Panc1 (cell line): ENCODE measurements at regions not wholly inside any gene's neighbourhood (a gene's known extent, or its start where the extent isn't known, plus 50 kb on each side); places are given as distances from the start of the nearest gene placed in this dataset.
"Not testable (repeated sequence)": the region's sequence is repeated elsewhere in the genome, so short reads cannot be mapped to it uniquely, and the experiment has no call there.

ENCODE experiments used
- ATAC-seq: fragments of 200-7000 bp; cut with Tn5 transposase; 2 replicates; pipeline ENCODE4 v1.9.1; 2020; ENCODE audit warnings: mild to moderate bottlenecking, moderate library complexity
- BruUV-seq: library from RNA; stranded (reverse); fragments of 400-500 nt; replicated peaks from 2 replicates; lab custom pipeline; 2021; lab: Mats Ljungman, UMichigan
- CTCF ChIA-PET: fragments of 300-600 bp; sonication (Branson Sonifier 250); formaldehyde crosslinking; loops from one replicate; lab custom pipeline; 2022; ENCODE audit warnings: antibody characterized with exemption; lab: Charles Lee
- POLR2A ChIA-PET: fragments of 300-600 bp; sonication (Branson Sonifier 250); formaldehyde crosslinking; loops from one replicate; lab custom pipeline; 2022; ENCODE audit warnings: antibody characterized with exemption; lab: Charles Lee
- DNase-seq: peaks from one replicate; pipeline ENCODE4 v3.0.0-alpha.2; 2010; ENCODE audit warnings: low read depth, low spot score
- H3K27ac ChIP-seq: 2 replicates; pipeline ENCODE4 v1.5.1; 2011; ENCODE audit warnings: mild to moderate bottlenecking, low read length, inconsistent platforms
- H3K27me3 ChIP-seq: fragments of 200-500 bp; sonication (Bioruptor generic); 2 replicates; pipeline ENCODE4 v1.6.0; 2014; ENCODE audit warnings: low read length, inconsistent platforms; ENCODE audit not compliant: control insufficient read depth, insufficient read depth
- H3K36me3 ChIP-seq: fragments of 200-500 bp; sonication (Bioruptor generic); 2 replicates; pipeline ENCODE4 v1.5.1; 2014; ENCODE audit warnings: inconsistent platforms, mild to moderate bottlenecking, low read length, moderate library complexity; ENCODE audit not compliant: control insufficient read depth, insufficient read depth
- H3K4me1 ChIP-seq: 2 replicates; pipeline ENCODE4 v1.5.1; 2011; ENCODE audit warnings: inconsistent platforms, mild to moderate bottlenecking, low read length, moderate library complexity; ENCODE audit not compliant: control insufficient read depth, insufficient read depth
- H3K4me3 ChIP-seq, 2 experiments: 2 replicates each; pipeline ENCODE4 v1.5.1; 2011 to 2012; ENCODE audit warnings: low read depth in 2 of 2, low read length in 2 of 2, mild to moderate bottlenecking in 2 of 2, inconsistent platforms in 1 of 2, moderate library complexity in 1 of 2
- H3K9me3 ChIP-seq: fragments of 200-500 bp; sonication (Bioruptor generic); 2 replicates; pipeline ENCODE4 v1.5.1; 2014; ENCODE audit warnings: low read depth, mild to moderate bottlenecking, inconsistent platforms, low read length, moderate library complexity; ENCODE audit not compliant: control insufficient read depth, insufficient read depth
- POLR2AphosphoS5 ChIP-seq: IDR thresholded peaks from 2 replicates; pipeline ENCODE4 v1.6.1; 2012; ENCODE audit warnings: mild to moderate bottlenecking, low read depth, low read length, moderate library complexity
- REST ChIP-seq, 2 experiments: IDR thresholded peaks; 2 replicates each; pipeline ENCODE4 v1.6.1; 2011 to 2012; ENCODE audit warnings: low read depth in 2 of 2, control low read depth in 1 of 2, low read length in 1 of 2, mild to moderate bottlenecking in 1 of 2, moderate library complexity in 1 of 2; ENCODE audit not compliant: insufficient read depth in 1 of 2
- SIN3A ChIP-seq: IDR thresholded peaks from 2 replicates; pipeline ENCODE4 v1.6.1; 2012; ENCODE audit warnings: low read depth, mild to moderate bottlenecking, low read length, moderate library complexity, borderline replicate concordance; ENCODE audit not compliant: insufficient read depth
- TCF7L2 ChIP-seq: IDR thresholded peaks from 2 replicates; pipeline ENCODE4 v1.6.1; 2011; ENCODE audit warnings: mild to moderate bottlenecking, low read depth, low read length, inconsistent platforms
- in situ Hi-C: cut with HindIII; loops from 2 replicates; pipeline ENCODE4 v1.10.0; 2016; ENCODE audit warnings: low sequenced_read_pairs, low pct_unique_long_range_greater_than_20kb
- intact Hi-C: fragments of 100-400 bp; cut with micrococcal nuclease; formaldehyde crosslinking; loops from one replicate; pipeline ENCODE4 v1.10.0; 2022; ENCODE audit not compliant: unreplicated experiment
- TF ChIP-seq, protein P1 (sequence below): fragments of 450-650 bp; IDR thresholded peaks from 2 replicates; pipeline ENCODE4 v1.5.1; 2017; ENCODE audit warnings: mild to moderate bottlenecking

DNA sequence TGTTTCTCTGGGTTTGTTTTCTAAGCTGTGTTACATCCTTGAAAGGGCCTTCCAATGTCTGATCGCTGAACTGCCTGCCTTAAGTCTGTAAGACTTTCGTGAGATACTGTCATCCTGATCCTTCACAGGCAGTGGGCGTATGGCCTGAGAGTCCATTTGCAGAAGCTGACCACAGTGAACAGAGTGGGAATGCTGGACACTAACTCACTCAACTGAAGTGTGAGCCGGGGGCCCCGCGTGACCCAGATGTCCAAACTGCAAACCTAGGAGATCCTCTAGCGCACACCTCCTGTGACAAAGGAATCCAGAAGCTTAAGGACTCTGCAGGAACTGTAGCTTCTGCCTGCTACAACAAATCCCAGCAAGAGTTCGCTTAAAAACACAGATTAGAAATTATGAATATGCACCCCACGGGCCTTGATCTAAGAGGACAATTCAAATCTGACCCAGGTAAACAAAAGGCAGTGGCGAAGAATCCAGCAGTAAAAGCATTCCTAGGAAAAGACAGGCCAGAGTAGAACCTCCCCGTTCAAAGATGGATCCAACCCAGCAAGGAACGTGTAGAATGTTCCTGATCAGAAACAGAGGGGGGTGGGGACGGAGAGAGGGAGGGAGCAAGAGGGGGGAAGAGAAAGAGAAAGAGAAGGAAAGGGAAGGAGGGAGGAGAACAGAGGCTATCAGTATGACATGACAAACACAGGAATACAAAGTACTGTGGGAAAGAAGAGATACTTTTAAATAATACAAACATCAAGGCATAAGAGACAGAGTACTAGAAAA is 135.0 kb upstream of the AFDN start:
- ATAC-seq (no peak), DNase-seq (no peak)
- H3K4me1 ChIP-seq = no peaks in the 10 kb centered on the region
- ChIA-PET POLR2A (no interaction called here), CTCF (no interaction called here)
- no peaks in the 10 kb centered on the region for H3K27me3 ChIP-seq
- H3K36me3 ChIP-seq = no peaks in the 10 kb centered on the region
- in situ Hi-C loops (no loop called here), intact Hi-C loops (no loop called here)
- H3K27ac ChIP-seq = no peak overlapping the region
- BruUV-seq = no TSS peak
- H3K4me3 ChIP-seq = no peak overlapping the region
- H3K9me3 ChIP-seq = no peaks in the 10 kb centered on the region
- TF ChIP-seq, protein P1, sequence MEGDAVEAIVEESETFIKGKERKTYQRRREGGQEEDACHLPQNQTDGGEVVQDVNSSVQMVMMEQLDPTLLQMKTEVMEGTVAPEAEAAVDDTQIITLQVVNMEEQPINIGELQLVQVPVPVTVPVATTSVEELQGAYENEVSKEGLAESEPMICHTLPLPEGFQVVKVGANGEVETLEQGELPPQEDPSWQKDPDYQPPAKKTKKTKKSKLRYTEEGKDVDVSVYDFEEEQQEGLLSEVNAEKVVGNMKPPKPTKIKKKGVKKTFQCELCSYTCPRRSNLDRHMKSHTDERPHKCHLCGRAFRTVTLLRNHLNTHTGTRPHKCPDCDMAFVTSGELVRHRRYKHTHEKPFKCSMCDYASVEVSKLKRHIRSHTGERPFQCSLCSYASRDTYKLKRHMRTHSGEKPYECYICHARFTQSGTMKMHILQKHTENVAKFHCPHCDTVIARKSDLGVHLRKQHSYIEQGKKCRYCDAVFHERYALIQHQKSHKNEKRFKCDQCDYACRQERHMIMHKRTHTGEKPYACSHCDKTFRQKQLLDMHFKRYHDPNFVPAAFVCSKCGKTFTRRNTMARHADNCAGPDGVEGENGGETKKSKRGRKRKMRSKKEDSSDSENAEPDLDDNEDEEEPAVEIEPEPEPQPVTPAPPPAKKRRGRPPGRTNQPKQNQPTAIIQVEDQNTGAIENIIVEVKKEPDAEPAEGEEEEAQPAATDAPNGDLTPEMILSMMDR = no peak
- TF ChIP-seq SIN3A = no peak
- no peak for TF ChIP-seq REST (IDR thresholded peaks at IDR 0.05; ENCODE audit: insufficient read depth in 1 of 2, low read depth in 2 of 2, low read length in 1 of 2)
- TF ChIP-seq POLR2AphosphoS5 = no peak

GRCh38 chr6:167693478-167693877 is 133.2 kb upstream of the AFDN start:
- H3K9me3 ChIP-seq, in situ Hi-C loops, H3K27ac ChIP-seq, H3K4me3 ChIP-seq, intact Hi-C loops, DNase-seq, H3K4me1 ChIP-seq, H3K27me3 ChIP-seq, CTCF ChIA-PET, ATAC-seq, H3K36me3 ChIP-seq, BruUV-seq: not testable (repeated sequence)
- POLR2A ChIA-PET = interaction anchor here (0.6 kb wide), 1 partner anchor 25 kb away, joined by 3 read pairs; no protein-coding TSS in a partner anchor

DNA sequence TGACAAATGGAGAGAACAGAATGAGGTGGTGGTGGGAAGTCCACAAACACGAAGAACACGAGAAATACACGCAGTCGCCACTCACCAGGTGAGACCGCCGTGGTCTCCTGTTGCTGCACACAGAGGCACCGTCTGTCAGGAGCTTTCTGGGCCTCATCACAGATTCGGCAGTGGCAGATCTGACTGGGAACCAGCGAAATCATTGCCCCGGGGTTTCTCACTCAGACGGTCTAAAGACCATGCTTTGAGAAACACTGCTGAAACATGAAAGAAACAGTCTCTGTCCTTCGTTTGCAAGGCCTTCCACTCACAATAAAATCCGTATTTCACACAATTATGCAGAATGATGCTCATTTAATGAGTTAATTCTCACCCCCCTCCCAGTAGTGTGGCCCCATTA is 130.9 kb upstream of the AFDN start:
- Histone ChIP-seq H3K36me3 (no peaks in the 10 kb centered on the region), H3K4me3 (no peak overlapping the region), H3K4me1 (no peaks in the 10 kb centered on the region), H3K9me3 (no peaks in the 10 kb centered on the region), H3K27ac (no peak overlapping the region), H3K27me3 (no peaks in the 10 kb centered on the region)
- ChIA-PET POLR2A (no interaction called here), CTCF (no interaction called here)
- TF ChIP-seq SIN3A (no peak), TCF7L2 (no peak), REST (IDR thresholded peaks at IDR 0.05; ENCODE audit: insufficient read depth in 1 of 2, low read depth in 2 of 2, low read length in 1 of 2) (no peak), POLR2AphosphoS5 (no peak)
- TF ChIP-seq, protein P1 = no peak
- in situ Hi-C loops (no loop called here), intact Hi-C loops (no loop called here)
- ATAC-seq = no peak
- BruUV-seq = no TSS peak
- DNase-seq = no peak
